ENCODE measurements at regions not wholly inside any gene's neighbourhood (a gene's known extent, or its start where the extent isn't known, plus 50 kb on each side); places are given as distances from the start of the nearest gene placed in this dataset.

DNA sequence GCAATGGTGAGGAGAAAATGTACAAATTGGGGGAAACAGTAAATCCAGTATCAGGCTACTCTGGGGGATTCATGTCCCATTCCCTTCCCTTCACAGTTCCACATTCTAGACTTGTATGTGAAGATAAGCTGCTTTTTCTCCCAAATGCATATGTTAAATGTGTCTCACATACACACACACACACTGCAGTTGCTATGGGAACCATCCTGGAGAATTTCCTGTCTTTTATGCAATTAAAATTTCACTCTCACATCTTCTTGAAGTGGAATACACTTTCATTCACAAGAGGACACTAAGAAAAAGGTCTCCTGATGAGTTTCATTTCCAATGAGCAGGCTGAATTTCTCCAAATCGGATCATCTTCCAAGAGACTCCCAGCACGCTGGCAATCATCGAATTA lies 366.0 kb downstream of the LRATD1 start:
- no peak for TF ChIP-seq TRIM28 (IDR thresholded peaks at IDR 0.05; ENCODE audit: borderline replicate concordance, low read length)
- TF ChIP-seq, protein P1, sequence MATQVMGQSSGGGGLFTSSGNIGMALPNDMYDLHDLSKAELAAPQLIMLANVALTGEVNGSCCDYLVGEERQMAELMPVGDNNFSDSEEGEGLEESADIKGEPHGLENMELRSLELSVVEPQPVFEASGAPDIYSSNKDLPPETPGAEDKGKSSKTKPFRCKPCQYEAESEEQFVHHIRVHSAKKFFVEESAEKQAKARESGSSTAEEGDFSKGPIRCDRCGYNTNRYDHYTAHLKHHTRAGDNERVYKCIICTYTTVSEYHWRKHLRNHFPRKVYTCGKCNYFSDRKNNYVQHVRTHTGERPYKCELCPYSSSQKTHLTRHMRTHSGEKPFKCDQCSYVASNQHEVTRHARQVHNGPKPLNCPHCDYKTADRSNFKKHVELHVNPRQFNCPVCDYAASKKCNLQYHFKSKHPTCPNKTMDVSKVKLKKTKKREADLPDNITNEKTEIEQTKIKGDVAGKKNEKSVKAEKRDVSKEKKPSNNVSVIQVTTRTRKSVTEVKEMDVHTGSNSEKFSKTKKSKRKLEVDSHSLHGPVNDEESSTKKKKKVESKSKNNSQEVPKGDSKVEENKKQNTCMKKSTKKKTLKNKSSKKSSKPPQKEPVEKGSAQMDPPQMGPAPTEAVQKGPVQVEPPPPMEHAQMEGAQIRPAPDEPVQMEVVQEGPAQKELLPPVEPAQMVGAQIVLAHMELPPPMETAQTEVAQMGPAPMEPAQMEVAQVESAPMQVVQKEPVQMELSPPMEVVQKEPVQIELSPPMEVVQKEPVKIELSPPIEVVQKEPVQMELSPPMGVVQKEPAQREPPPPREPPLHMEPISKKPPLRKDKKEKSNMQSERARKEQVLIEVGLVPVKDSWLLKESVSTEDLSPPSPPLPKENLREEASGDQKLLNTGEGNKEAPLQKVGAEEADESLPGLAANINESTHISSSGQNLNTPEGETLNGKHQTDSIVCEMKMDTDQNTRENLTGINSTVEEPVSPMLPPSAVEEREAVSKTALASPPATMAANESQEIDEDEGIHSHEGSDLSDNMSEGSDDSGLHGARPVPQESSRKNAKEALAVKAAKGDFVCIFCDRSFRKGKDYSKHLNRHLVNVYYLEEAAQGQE (tag by site-specific recombination; IDR thresholded peaks at IDR 0.05): no peak
- TF ChIP-seq TCF7L2 (IDR thresholded peaks at IDR 0.05; ENCODE audit: borderline replicate concordance, low read depth, low read length): no peak
- TF ChIP-seq YY1 (tag by site-specific recombination; IDR thresholded peaks at IDR 0.05): no peak
- TF ChIP-seq, protein P2, sequence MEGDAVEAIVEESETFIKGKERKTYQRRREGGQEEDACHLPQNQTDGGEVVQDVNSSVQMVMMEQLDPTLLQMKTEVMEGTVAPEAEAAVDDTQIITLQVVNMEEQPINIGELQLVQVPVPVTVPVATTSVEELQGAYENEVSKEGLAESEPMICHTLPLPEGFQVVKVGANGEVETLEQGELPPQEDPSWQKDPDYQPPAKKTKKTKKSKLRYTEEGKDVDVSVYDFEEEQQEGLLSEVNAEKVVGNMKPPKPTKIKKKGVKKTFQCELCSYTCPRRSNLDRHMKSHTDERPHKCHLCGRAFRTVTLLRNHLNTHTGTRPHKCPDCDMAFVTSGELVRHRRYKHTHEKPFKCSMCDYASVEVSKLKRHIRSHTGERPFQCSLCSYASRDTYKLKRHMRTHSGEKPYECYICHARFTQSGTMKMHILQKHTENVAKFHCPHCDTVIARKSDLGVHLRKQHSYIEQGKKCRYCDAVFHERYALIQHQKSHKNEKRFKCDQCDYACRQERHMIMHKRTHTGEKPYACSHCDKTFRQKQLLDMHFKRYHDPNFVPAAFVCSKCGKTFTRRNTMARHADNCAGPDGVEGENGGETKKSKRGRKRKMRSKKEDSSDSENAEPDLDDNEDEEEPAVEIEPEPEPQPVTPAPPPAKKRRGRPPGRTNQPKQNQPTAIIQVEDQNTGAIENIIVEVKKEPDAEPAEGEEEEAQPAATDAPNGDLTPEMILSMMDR (tag by site-specific recombination; IDR thresholded peaks at IDR 0.05): no peak
- TF ChIP-seq ZNF658 (tag by site-specific recombination; IDR thresholded peaks at IDR 0.05): no peak

Measured in HEK293 (cell line).